ENCODE measurements at regions not wholly inside any gene's neighbourhood (a gene's known extent, or its start where the extent isn't known, plus 50 kb on each side); places are given as distances from the start of the nearest gene placed in this dataset.
"Not testable (repeated sequence)": the region's sequence is repeated elsewhere in the genome, so short reads cannot be mapped to it uniquely, and the experiment has no call there.

- in situ Hi-C loops (cut with HindIII; ENCODE audit: low sequenced_read_pairs), result no loop called here
Measured at GRCh38 chr5:159673538-159673937, 242.7 kb upstream of the ADRA1B start.

- in situ Hi-C loops (cut with HindIII; ENCODE audit: low sequenced_read_pairs), result no loop called here
Measured at GRCh38 chr5:159678657-159679392, 237.5 kb upstream of the ADRA1B start.

- in situ Hi-C loops (cut with HindIII; ENCODE audit: low sequenced_read_pairs), result no loop called here
Measured at GRCh38 chr5:159680095-159680494, 236.2 kb upstream of the ADRA1B start.

- in situ Hi-C loops (cut with HindIII; ENCODE audit: low sequenced_read_pairs), result no loop called here
Measured at GRCh38 chr5:159681661-159682060, 234.6 kb upstream of the ADRA1B start.

GRCh38 chr5:159682623-159683022, 233.7 kb upstream of the ADRA1B start:
- in situ Hi-C loops (cut with HindIII; ENCODE audit: low sequenced_read_pairs), result no loop called here

- in situ Hi-C loops (cut with HindIII; ENCODE audit: low sequenced_read_pairs), result not testable (repeated sequence)
Measured at GRCh38 chr5:159687892-159688291, 228.4 kb upstream of the ADRA1B start.

- in situ Hi-C loops (cut with HindIII; ENCODE audit: low sequenced_read_pairs), result no loop called here
Measured at GRCh38 chr5:159695741-159696294, 220.5 kb upstream of the ADRA1B start.

- in situ Hi-C loops (cut with HindIII; ENCODE audit: low sequenced_read_pairs), result no loop called here
Measured at GRCh38 chr5:159697530-159697929, 218.8 kb upstream of the ADRA1B start.

- in situ Hi-C loops (cut with HindIII; ENCODE audit: low sequenced_read_pairs), result no loop called here
Measured at GRCh38 chr5:159698322-159698721, 218.0 kb upstream of the ADRA1B start.

GRCh38 chr5:159700016-159700415, 216.3 kb upstream of the ADRA1B start:
- in situ Hi-C loops (cut with HindIII; ENCODE audit: low sequenced_read_pairs), result no loop called here

- in situ Hi-C loops (cut with HindIII; ENCODE audit: low sequenced_read_pairs), result no loop called here
Measured at GRCh38 chr5:159702301-159702700, 214.0 kb upstream of the ADRA1B start.

GRCh38 chr5:159702826-159703225, 213.5 kb upstream of the ADRA1B start:
- in situ Hi-C loops (cut with HindIII; ENCODE audit: low sequenced_read_pairs), result no loop called here

- in situ Hi-C loops (cut with HindIII; ENCODE audit: low sequenced_read_pairs), result no loop called here
Measured at GRCh38 chr5:159704160-159704559, 212.1 kb upstream of the ADRA1B start.

GRCh38 chr5:159705948-159706347, 210.3 kb upstream of the ADRA1B start:
- in situ Hi-C loops (cut with HindIII; ENCODE audit: low sequenced_read_pairs), result no loop called here

- in situ Hi-C loops (cut with HindIII; ENCODE audit: low sequenced_read_pairs), result no loop called here
Measured at GRCh38 chr5:159708090-159708489, 208.2 kb upstream of the ADRA1B start.

- in situ Hi-C loops (cut with HindIII; ENCODE audit: low sequenced_read_pairs), result no loop called here
Measured at GRCh38 chr5:159712672-159713071, 203.6 kb upstream of the ADRA1B start.

- in situ Hi-C loops (cut with HindIII; ENCODE audit: low sequenced_read_pairs), result no loop called here
Measured at GRCh38 chr5:159713254-159713653, 203.0 kb upstream of the ADRA1B start.

- in situ Hi-C loops (cut with HindIII; ENCODE audit: low sequenced_read_pairs), result no loop called here
Measured at GRCh38 chr5:159713773-159714172, 202.5 kb upstream of the ADRA1B start.

- in situ Hi-C loops (cut with HindIII; ENCODE audit: low sequenced_read_pairs), result no loop called here
Measured at GRCh38 chr5:159725475-159725874, 190.8 kb upstream of the ADRA1B start.

- in situ Hi-C loops (cut with HindIII; ENCODE audit: low sequenced_read_pairs), result no loop called here
Measured at GRCh38 chr5:159727167-159727566, 189.1 kb upstream of the ADRA1B start.

GRCh38 chr5:159730285-159730684, 186.0 kb upstream of the ADRA1B start:
- in situ Hi-C loops (cut with HindIII; ENCODE audit: low sequenced_read_pairs), result no loop called here

GRCh38 chr5:159732220-159732619, 184.1 kb upstream of the ADRA1B start:
- in situ Hi-C loops (cut with HindIII; ENCODE audit: low sequenced_read_pairs), result no loop called here

GRCh38 chr5:159734366-159734765, 181.9 kb upstream of the ADRA1B start:
- in situ Hi-C loops (cut with HindIII; ENCODE audit: low sequenced_read_pairs), result no loop called here
